ENCODE measurements at regions not wholly inside any gene's neighbourhood (a gene's known extent, or its start where the extent isn't known, plus 50 kb on each side); places are given as distances from the start of the nearest gene placed in this dataset.

DNA sequence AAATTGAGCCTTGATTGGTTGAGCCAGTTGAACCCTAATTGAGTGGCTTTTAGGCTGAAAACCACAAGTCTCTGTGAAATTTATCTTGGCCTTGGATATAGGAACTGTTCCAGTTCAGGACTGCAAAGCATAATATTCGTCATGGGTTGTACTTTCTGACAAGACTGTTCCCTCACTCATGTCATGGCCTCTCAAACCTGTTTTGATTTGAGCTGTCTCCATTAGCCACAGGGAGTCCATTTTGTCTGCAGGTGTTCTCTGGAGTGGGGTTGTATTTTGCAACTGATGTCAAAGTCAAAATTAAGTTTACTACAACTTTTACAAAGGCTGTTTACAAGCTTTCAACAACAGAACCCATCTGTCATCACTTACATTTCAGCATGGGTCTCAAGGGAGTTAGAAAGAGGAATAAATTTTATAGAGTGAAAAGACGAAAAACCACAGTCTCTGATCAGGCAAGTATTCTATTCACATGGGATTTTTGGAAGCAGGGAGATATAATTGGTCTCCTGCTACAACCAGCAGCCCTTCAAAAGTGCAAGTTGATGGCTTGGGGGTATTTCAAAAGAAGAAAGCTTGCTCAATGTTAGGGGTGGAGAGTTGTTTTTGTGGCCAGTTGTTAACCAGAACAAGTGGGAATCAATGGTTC is 1716.3 kb downstream of the C4orf33 start:
- no peak overlapping the region for H3K4me3 ChIP-seq (ENCODE audit: low read length)
- TF ChIP-seq, protein P1, sequence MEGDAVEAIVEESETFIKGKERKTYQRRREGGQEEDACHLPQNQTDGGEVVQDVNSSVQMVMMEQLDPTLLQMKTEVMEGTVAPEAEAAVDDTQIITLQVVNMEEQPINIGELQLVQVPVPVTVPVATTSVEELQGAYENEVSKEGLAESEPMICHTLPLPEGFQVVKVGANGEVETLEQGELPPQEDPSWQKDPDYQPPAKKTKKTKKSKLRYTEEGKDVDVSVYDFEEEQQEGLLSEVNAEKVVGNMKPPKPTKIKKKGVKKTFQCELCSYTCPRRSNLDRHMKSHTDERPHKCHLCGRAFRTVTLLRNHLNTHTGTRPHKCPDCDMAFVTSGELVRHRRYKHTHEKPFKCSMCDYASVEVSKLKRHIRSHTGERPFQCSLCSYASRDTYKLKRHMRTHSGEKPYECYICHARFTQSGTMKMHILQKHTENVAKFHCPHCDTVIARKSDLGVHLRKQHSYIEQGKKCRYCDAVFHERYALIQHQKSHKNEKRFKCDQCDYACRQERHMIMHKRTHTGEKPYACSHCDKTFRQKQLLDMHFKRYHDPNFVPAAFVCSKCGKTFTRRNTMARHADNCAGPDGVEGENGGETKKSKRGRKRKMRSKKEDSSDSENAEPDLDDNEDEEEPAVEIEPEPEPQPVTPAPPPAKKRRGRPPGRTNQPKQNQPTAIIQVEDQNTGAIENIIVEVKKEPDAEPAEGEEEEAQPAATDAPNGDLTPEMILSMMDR (IDR thresholded peaks at IDR 0.05; ENCODE audit: insufficient read depth, low read depth, low read length, missing control alignments), result no peak
- no peak for DNase-seq (ENCODE audit: low read depth)

DNA sequence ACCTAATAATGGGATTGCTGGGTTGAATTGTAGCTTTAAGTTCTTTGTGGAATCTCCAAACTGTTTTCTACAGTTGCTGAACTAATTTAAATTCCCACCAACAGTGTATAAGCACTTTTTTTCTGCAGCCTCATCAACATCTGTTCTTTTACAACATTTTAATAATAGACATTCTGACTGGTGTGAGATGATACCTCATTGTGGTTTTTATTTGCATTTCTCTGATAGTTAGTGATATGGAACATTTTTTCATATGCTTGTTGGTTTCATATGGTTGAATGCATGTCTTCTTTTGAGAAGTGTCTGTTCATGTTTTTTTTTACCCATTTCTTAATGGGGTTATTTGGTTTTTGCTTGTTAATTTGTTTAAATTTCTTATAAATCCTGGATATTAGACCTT is 1718.9 kb downstream of the C4orf33 start:
- DNase-seq (ENCODE audit: low read depth), result no peak
- TF ChIP-seq, protein P1 (IDR thresholded peaks at IDR 0.05; ENCODE audit: insufficient read depth, low read depth, low read length, missing control alignments), result no peak
- no peak overlapping the region for H3K4me3 ChIP-seq (ENCODE audit: low read length)

DNA sequence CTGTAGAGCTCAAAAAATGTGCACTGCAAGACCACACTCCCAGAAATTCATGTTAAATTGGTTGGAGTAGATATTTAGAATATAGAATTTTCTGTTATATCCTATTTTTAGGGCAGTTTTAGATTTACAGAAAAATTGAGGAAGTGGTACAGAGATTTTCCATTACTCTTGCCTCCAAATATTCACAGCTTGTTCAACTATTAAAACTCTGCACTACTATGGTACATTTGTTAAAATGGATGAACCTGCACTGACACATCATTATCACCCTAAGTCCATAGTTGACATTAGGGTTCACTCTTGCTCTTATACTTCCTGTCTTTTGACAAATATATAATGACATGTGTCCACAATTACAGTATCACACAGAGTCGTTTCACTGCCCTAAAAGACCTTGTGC is 1724.5 kb downstream of the C4orf33 start:
- DNase-seq (ENCODE audit: low read depth), result no peak
- TF ChIP-seq, protein P1 (IDR thresholded peaks at IDR 0.05; ENCODE audit: insufficient read depth, low read depth, low read length, missing control alignments), result no peak

DNA sequence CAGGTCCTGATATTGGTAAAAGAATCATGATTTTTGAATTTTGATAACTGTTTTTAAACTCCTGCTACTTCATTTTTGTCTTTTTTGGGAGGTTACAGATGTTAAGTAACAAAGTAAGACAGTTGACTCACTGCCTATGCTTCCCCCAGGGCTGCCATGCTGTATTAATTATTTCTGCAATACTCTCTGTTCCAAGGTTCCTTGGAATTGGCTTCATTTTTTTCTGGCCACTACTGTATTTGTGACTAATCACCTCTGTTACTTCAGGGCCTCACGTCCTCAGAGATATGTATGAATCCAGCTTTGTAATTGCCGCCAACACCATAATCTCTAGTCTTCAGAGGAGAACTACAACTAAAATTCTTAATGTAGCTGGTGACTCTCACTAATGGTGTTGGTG is 1729.3 kb downstream of the C4orf33 start:
- no peak overlapping the region for H3K4me3 ChIP-seq (ENCODE audit: low read length)
- DNase-seq (ENCODE audit: low read depth), result peak; percentile 1
- TF ChIP-seq, protein P1 (IDR thresholded peaks at IDR 0.05; ENCODE audit: insufficient read depth, low read depth, low read length, missing control alignments), result no peak

More for the DNA sequence above, 1724.5 kb downstream of the C4orf33 start:
- no peak overlapping the region for H3K4me3 ChIP-seq (ENCODE audit: low read length)

DNA sequence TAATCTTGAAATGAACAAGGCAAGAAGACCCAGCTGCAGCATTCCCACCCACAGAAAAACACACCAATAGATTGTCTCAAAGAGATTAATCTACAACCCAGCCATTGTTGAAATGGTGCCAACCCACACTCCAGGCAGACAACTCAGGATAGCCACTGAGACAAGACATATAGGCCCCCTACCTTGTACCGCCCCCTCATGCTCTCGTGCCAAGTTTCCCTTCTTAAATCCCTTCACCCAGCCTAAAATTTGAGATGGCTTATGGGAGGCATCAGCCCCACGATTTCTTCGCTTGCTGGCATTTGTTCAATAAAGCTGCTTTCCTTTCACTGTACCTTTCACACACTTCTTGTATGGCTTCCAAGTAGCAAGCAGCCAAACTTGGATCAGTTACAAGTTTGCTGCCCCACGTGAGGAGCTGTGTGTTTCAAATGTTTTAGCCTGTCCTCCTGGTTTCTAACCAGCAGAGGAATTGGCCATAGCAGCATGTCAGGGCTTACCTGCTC is 1754.1 kb downstream of the C4orf33 start:
- no peak overlapping the region for H3K4me3 ChIP-seq (ENCODE audit: low read length)
- peak; percentile 2 for DNase-seq (ENCODE audit: low read depth)
- TF ChIP-seq, protein P1 (IDR thresholded peaks at IDR 0.05; ENCODE audit: insufficient read depth, low read depth, low read length, missing control alignments), result no peak

DNA sequence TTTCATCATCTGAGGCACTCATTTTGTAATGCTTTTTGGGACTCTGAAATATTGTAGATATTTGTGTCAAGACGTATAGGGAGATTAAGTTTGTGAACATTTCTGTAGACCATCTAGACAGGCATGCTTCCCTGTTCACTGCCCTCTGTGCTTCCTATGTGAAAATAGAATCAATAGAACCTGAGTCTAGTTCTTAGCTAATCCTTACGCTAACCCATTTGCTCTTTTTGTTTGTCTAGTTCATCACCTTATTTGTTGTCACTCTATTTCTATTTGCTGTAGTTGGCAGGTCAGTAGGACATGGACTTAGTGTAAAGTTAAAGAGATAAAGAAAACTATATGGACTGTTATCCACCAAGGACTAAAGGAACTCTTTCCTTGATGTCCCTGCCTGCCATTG is 1755.2 kb downstream of the C4orf33 start:
- no peak for DNase-seq (ENCODE audit: low read depth)
- TF ChIP-seq, protein P1 (IDR thresholded peaks at IDR 0.05; ENCODE audit: insufficient read depth, low read depth, low read length, missing control alignments), result no peak
- H3K4me3 ChIP-seq (ENCODE audit: low read length), result no peak overlapping the region

DNA sequence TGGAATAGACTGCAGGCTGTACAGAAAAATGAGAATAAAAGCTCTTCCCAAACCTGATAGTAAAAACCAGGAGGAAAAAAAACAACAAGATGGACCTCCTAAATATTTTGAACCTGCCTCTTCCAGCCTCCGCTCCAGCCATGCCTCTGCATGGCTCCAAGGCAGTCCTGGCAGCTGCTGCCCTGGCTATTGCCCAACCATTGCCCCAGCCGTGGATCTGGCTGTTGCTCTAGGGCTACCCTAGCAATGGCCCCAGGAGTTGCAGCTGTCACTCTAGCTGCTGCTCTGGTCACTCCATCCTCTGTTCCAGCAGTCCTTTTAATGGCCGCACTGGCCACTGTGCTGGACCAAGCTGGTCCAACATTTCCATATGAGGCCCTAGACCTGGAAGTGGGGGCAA is 1756.0 kb downstream of the C4orf33 start:
- TF ChIP-seq, protein P1 (IDR thresholded peaks at IDR 0.05; ENCODE audit: insufficient read depth, low read depth, low read length, missing control alignments), result no peak
- H3K4me3 ChIP-seq (ENCODE audit: low read length), result no peak overlapping the region
- DNase-seq (ENCODE audit: low read depth), result no peak
